ENCODE measurements at regions not wholly inside any gene's neighbourhood (a gene's known extent, or its start where the extent isn't known, plus 50 kb on each side); places are given as distances from the start of the nearest gene placed in this dataset.

- no peak for TF ChIP-seq CTCF (IDR thresholded peaks at IDR 0.05)
- TF ChIP-seq ZFX (IDR thresholded peaks at IDR 0.05; ENCODE audit: borderline replicate concordance): no peak
Measured at GRCh38 chr5:163747586-163747985, 242.2 kb downstream of the MAT2B start.
